ENCODE measurements at regions not wholly inside any gene's neighbourhood (a gene's known extent, or its start where the extent isn't known, plus 50 kb on each side); places are given as distances from the start of the nearest gene placed in this dataset.

- no peak for TF ChIP-seq YY1 (IDR thresholded peaks at IDR 0.05)
- TF ChIP-seq CTCF (IDR thresholded peaks at IDR 0.05; ENCODE audit: low read depth, low read length, missing input control): no peak
- no peak for TF ChIP-seq TAF1 (conservative IDR thresholded peaks at IDR 0.05)
- TF ChIP-seq REST (IDR thresholded peaks at IDR 0.05): no peak
- no peak for TF ChIP-seq RAD21 (IDR thresholded peaks at IDR 0.05)
- no peak for TF ChIP-seq MAX (IDR thresholded peaks at IDR 0.05)
- TF ChIP-seq ATF3 (IDR thresholded peaks at IDR 0.05): no peak
- no peak for TF ChIP-seq SP1 (IDR thresholded peaks at IDR 0.05)
- no peak for TF ChIP-seq RXRA (IDR thresholded peaks at IDR 0.05)
- no peak for TF ChIP-seq FOXA1 (IDR thresholded peaks at IDR 0.05)
- no peak for TF ChIP-seq GABPA (IDR thresholded peaks at IDR 0.05 in 1 of 2, conservative IDR thresholded peaks at IDR 0.05 in 1 of 2)
- TF ChIP-seq HNF4A (conservative IDR thresholded peaks at IDR 0.05): no peak
- TF ChIP-seq EGR1 (IDR thresholded peaks at IDR 0.05; ENCODE audit: low read depth in 2 of 2): no peak
- TF ChIP-seq JUND (IDR thresholded peaks at IDR 0.05): no peak
Measured at GRCh38 chr20:22373164-22373895, 211.0 kb downstream of the FOXA2 start.

Measured in liver (tissue), 3 donors.